ENCODE measurements at regions not wholly inside any gene's neighbourhood (a gene's known extent, or its start where the extent isn't known, plus 50 kb on each side); places are given as distances from the start of the nearest gene placed in this dataset.

DNA sequence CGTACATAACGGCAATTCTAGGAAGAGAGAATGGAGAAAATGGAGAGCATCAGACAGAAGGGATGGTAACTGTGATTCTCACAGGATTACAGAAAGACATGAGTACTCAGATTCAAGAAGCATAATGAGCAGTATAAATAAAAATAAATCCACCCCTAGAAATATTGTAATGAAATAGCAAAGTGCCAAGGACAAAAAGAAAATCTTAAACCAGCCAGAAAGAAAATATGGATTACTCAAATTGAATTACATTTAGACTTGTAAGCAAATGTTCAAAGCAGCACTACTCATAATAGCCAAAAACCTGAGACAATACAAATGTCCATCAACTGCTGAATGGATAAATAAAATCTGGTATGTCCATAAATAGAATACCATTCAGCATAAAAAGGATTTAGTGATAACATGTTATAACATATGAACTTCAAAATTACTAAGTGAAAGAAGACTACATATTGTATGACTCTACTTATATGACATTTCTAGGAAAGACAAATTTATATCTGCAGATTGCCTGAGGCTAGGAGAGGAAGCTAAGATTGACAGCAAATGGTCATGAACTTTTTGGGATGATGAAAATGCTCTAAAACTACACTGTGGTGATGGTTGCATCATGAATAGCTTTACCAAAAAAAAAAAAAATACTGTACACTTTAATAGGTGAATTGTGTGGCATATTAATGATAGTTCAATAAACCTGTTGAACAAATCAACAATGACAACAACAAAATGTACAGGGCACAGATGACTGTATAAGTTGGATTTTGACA lies 63.4 kb upstream of the SPTBN1 start:
- TF ChIP-seq, protein P1, sequence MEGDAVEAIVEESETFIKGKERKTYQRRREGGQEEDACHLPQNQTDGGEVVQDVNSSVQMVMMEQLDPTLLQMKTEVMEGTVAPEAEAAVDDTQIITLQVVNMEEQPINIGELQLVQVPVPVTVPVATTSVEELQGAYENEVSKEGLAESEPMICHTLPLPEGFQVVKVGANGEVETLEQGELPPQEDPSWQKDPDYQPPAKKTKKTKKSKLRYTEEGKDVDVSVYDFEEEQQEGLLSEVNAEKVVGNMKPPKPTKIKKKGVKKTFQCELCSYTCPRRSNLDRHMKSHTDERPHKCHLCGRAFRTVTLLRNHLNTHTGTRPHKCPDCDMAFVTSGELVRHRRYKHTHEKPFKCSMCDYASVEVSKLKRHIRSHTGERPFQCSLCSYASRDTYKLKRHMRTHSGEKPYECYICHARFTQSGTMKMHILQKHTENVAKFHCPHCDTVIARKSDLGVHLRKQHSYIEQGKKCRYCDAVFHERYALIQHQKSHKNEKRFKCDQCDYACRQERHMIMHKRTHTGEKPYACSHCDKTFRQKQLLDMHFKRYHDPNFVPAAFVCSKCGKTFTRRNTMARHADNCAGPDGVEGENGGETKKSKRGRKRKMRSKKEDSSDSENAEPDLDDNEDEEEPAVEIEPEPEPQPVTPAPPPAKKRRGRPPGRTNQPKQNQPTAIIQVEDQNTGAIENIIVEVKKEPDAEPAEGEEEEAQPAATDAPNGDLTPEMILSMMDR (conservative IDR thresholded peaks at IDR 0.05; ENCODE audit: low read depth, low read length): no peak
- no peak for DNase-seq (ENCODE audit: low read depth)
- H3K4me3 ChIP-seq (ENCODE audit: low read depth, low read length): no peak overlapping the region

DNA sequence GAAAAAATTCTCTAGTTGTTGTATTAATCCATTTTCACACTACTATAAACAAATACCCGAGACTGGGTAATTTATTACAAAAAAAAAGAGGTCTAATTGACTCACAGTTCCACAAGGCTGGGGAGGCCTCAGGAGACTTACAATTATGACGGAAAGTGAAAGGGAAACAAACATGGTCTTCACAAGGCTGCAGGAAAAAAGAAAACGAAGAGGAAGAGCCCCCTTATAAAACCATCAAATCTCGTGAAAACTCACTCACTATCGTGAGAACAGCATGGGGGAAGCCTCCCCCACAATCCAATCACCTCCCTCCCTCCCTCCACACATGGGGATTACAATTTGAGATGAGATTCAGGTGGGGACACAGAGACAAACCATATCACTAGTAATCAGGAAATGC lies 61.7 kb upstream of the SPTBN1 start:
- no peak overlapping the region for H3K4me3 ChIP-seq (ENCODE audit: low read depth, low read length)
- DNase-seq (ENCODE audit: low read depth): peak; percentile 50
- TF ChIP-seq, protein P1 (conservative IDR thresholded peaks at IDR 0.05; ENCODE audit: low read depth, low read length): no peak

DNA sequence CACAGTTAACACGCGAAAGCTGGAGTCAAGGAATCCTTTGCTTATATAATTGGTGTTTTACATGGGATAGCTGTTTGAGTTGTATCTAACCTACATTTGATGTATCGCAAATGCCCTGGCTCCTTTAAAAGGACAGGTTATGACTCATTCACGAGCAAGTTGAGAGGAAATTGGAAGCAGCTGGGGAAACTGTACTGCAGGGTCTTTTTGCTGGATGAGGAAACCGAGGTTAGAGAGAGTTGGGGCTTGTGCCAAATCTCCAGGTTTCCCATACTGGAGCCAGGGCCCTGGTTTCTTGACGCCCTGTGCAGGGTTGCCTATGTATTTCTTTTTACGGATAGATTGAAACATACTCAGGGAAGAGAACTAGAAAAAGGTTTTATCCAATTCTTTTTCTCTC lies 60.0 kb upstream of the SPTBN1 start:
- no peak overlapping the region for H3K4me3 ChIP-seq (ENCODE audit: low read depth, low read length)
- TF ChIP-seq, protein P1 (conservative IDR thresholded peaks at IDR 0.05; ENCODE audit: low read depth, low read length): no peak
- DNase-seq (ENCODE audit: low read depth): peak; percentile 65

DNA sequence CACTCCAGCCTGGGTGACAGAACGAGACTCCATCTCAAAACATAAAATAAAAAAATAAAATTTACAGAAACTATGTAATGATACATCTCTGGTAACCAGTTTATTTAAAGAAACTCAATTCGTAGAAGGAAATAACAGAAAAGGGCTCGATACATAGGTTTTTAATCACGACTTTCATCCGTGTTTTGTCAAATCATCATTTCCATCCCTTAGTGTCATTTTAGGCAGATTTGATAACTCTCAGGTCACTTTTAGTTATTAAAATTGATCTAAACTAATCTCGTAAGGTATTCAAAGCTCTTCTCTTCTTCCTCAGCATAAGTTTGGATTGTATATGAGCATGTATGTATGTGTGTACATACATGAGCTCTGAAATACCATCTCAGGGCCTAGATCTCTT lies 59.3 kb upstream of the SPTBN1 start:
- H3K4me3 ChIP-seq (ENCODE audit: low read depth, low read length): no peak overlapping the region
- no peak for DNase-seq (ENCODE audit: low read depth)
- TF ChIP-seq, protein P1 (conservative IDR thresholded peaks at IDR 0.05; ENCODE audit: low read depth, low read length): no peak

DNA sequence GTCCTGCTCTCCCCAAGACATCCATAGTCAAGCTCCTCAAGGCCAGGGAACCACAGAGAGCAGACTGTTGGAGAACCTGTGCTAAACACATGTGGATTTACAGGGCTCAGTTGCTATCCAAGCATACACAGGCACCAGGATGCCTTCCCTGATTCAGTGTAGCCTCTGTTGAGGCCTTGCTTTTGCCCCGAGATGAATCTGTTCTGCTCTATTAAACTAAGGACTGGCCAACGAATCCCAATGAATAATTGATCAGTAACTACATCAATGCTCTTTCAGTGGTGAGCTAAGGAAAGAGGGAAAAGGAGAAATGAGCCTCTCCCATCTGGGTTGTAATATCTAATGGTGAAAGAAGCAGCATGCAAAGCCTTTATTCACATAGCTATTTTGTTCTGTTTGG lies 58.7 kb upstream of the SPTBN1 start:
- no peak overlapping the region for H3K4me3 ChIP-seq (ENCODE audit: low read depth, low read length)
- TF ChIP-seq, protein P1 (conservative IDR thresholded peaks at IDR 0.05; ENCODE audit: low read depth, low read length): no peak
- no peak for DNase-seq (ENCODE audit: low read depth)

DNA sequence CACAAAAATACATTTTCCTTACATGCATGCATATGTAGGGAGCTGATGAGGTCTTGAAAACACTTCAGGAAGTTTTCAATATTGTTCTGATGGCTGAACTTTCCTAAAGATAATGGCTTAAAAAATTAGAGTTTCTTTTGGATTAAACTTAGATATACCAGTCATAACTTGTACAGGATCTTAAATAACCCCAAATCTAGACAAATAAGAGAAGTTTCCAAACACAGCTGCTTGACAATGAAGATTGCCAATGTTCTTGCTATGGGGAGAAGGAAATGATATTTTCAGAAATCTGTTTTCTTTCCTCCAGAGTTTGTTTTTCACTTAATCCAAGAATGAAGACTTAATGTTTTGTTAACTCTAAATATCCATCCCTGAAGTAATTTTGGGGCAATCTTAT lies 54.6 kb upstream of the SPTBN1 start:
- TF ChIP-seq, protein P1 (conservative IDR thresholded peaks at IDR 0.05; ENCODE audit: low read depth, low read length): no peak
- DNase-seq (ENCODE audit: low read depth): no peak
- no peak overlapping the region for H3K4me3 ChIP-seq (ENCODE audit: low read depth, low read length)

DNA sequence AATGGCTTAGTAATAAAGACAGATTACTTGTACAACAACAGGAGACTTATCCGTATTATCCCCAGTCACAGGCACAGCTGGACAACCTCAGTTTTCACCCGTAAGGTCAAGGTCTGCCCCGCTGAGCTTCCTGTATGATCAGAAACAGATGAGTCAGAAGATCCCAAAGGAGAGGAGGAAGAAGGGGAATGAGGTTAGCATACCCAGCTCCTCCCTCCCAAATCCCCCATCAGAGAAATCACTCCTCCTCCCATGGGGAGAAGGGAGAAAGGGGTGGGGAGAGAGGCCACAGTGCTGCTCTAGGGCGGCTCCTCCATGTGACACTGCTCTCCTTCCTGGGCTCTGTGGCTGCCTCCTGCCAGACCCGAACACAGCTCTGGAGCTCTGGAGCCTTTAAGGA lies 53.8 kb upstream of the SPTBN1 start:
- no peak overlapping the region for H3K4me3 ChIP-seq (ENCODE audit: low read depth, low read length)
- TF ChIP-seq, protein P1 (conservative IDR thresholded peaks at IDR 0.05; ENCODE audit: low read depth, low read length): no peak
- peak; percentile 80 for DNase-seq (ENCODE audit: low read depth)

Data from choroid plexus epithelial cell (primary cell).